A673 (cell line): ENCODE measurements at regions not wholly inside any gene's neighbourhood (a gene's known extent, or its start where the extent isn't known, plus 50 kb on each side); places are given as distances from the start of the nearest gene placed in this dataset.

Experiments used
- EZH2 ChIP-seq: fragments of 200-600 bp; sonication (generic); IDR thresholded peaks from 2 replicates; pipeline ENCODE4 v1.6.1; 2017; ENCODE audit warnings: borderline replicate concordance, low read depth, mild to moderate bottlenecking, mixed read lengths, antibody characterized with exemption, low read length; ENCODE audit not compliant: poor library complexity, severe bottlenecking
- TF ChIP-seq, protein P1 (sequence below): fragments of 300-800, 200-600 bp; sonication (generic); conservative IDR thresholded peaks from 2 replicates; pipeline ENCODE4 v1.5.1; 2017; ENCODE audit warnings: low read depth, mild to moderate bottlenecking, antibody characterized with exemption, low read length, moderate library complexity, mixed read lengths

- TF ChIP-seq, protein P1, sequence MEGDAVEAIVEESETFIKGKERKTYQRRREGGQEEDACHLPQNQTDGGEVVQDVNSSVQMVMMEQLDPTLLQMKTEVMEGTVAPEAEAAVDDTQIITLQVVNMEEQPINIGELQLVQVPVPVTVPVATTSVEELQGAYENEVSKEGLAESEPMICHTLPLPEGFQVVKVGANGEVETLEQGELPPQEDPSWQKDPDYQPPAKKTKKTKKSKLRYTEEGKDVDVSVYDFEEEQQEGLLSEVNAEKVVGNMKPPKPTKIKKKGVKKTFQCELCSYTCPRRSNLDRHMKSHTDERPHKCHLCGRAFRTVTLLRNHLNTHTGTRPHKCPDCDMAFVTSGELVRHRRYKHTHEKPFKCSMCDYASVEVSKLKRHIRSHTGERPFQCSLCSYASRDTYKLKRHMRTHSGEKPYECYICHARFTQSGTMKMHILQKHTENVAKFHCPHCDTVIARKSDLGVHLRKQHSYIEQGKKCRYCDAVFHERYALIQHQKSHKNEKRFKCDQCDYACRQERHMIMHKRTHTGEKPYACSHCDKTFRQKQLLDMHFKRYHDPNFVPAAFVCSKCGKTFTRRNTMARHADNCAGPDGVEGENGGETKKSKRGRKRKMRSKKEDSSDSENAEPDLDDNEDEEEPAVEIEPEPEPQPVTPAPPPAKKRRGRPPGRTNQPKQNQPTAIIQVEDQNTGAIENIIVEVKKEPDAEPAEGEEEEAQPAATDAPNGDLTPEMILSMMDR, result peak; percentile 97
- no peak for TF ChIP-seq EZH2
These were observed 78.4 kb upstream of the LRRN2 start for GRCh38 chr1:204763773-204764427.
